C4-2B (cell line): ENCODE measurements at regions not wholly inside any gene's neighbourhood (a gene's known extent, or its start where the extent isn't known, plus 50 kb on each side); places are given as distances from the start of the nearest gene placed in this dataset.

Source experiments
- ZFX ChIP-seq: fragments of 450-650 bp; IDR thresholded peaks from 2 replicates; pipeline ENCODE4 v1.6.1; 2017
- TF ChIP-seq, protein P1 (sequence below): fragments of 450-650 bp; conservative IDR thresholded peaks from 2 replicates; pipeline ENCODE4 v1.5.1; 2017; ENCODE audit warnings: mild to moderate bottlenecking

DNA sequence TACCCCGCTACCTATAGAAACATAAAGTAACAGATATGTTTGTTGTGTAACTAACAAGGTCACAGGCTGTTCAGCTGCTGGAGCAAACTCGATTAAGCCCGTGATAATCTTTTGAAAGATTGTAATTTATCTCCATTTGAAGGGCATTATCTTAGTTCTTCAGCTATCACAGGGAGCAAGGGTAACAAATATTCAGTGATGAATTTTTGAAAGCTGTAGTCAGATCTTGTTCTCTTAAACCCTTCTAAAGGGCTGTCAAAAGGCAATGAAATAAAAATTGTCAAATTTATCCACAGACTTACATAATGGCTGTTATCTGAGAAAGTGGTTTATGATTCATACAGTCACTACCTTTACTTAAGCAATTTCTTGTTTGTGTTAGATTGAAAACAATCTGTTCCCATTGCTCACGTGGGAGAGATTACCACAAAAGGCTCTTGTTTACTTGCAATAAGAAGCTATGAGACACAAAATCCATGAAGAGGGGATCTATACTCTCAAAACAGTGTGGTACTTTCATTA is 78.3 kb upstream of the ZNF608 start:
- TF ChIP-seq, protein P1, sequence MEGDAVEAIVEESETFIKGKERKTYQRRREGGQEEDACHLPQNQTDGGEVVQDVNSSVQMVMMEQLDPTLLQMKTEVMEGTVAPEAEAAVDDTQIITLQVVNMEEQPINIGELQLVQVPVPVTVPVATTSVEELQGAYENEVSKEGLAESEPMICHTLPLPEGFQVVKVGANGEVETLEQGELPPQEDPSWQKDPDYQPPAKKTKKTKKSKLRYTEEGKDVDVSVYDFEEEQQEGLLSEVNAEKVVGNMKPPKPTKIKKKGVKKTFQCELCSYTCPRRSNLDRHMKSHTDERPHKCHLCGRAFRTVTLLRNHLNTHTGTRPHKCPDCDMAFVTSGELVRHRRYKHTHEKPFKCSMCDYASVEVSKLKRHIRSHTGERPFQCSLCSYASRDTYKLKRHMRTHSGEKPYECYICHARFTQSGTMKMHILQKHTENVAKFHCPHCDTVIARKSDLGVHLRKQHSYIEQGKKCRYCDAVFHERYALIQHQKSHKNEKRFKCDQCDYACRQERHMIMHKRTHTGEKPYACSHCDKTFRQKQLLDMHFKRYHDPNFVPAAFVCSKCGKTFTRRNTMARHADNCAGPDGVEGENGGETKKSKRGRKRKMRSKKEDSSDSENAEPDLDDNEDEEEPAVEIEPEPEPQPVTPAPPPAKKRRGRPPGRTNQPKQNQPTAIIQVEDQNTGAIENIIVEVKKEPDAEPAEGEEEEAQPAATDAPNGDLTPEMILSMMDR: no peak
- no peak for TF ChIP-seq ZFX
